ENCODE measurements at regions not wholly inside any gene's neighbourhood (a gene's known extent, or its start where the extent isn't known, plus 50 kb on each side); places are given as distances from the start of the nearest gene placed in this dataset.

GRCh38 chr13:69604698-69605097 is 502.9 kb upstream of the ATXN8OS start:
- no peak for DNase-seq
- WGBS, 2 donors, result 82 to 92% methylated on average over 1 of the region's 1 CpG
- no peak for TF ChIP-seq CTCF (IDR thresholded peaks at IDR 0.05)
- no peak for TF ChIP-seq POLR2A (IDR thresholded peaks at IDR 0.05)

GRCh38 chr13:69603144-69603853 is 504.3 kb upstream of the ATXN8OS start:
- H3K4me3 ChIP-seq, result no peak overlapping the region
- H3K4me1 ChIP-seq, result no peaks in the 10 kb centered on the region
- H3K27ac ChIP-seq, result no peak overlapping the region
- H3K27me3 ChIP-seq, result no peaks in the 10 kb centered on the region
- intact Hi-C loops (cut with DNase I; ENCODE audit: low total_unique reads), result no loop called here
- no peak for DNase-seq
- 86 to 88% methylated on average over 1 to 3 of the region's 3 CpGs for WGBS, 2 donors
- TF ChIP-seq CTCF (IDR thresholded peaks at IDR 0.05) (no peak), POLR2A (IDR thresholded peaks at IDR 0.05) (no peak)
- no peaks in the 10 kb centered on the region for H3K9me3 ChIP-seq
- no peaks in the 10 kb centered on the region for H3K36me3 ChIP-seq (ENCODE audit: low read depth, missing control alignments)

More at GRCh38 chr13:69604698-69605097, 502.9 kb upstream of the ATXN8OS start:
- Histone ChIP-seq H3K36me3 (ENCODE audit: low read depth, missing control alignments) (no peaks in the 10 kb centered on the region), H3K27ac (no peak overlapping the region), H3K4me3 (no peak overlapping the region), H3K9me3 (no peaks in the 10 kb centered on the region), H3K27me3 (no peaks in the 10 kb centered on the region), H3K4me1 (no peaks in the 10 kb centered on the region)
- intact Hi-C loops (cut with DNase I; ENCODE audit: low total_unique reads), result no loop called here

- Histone ChIP-seq H3K27me3 (no peaks in the 10 kb centered on the region), H3K9me3 (no peaks in the 10 kb centered on the region), H3K4me3 (no peak overlapping the region), H3K27ac (no peak overlapping the region), H3K4me1 (no peaks in the 10 kb centered on the region), H3K36me3 (ENCODE audit: low read depth, missing control alignments) (no peaks in the 10 kb centered on the region)
- TF ChIP-seq CTCF (IDR thresholded peaks at IDR 0.05), result no peak
- TF ChIP-seq POLR2A (IDR thresholded peaks at IDR 0.05), result no peak
- intact Hi-C loops (cut with DNase I; ENCODE audit: low total_unique reads), result no loop called here
- DNase-seq, result no peak
- 60 to 61% methylated on average over 3 of the region's 3 CpGs for WGBS, 2 donors
Measured at GRCh38 chr13:69601661-69602060, 506.0 kb upstream of the ATXN8OS start.

DNA sequence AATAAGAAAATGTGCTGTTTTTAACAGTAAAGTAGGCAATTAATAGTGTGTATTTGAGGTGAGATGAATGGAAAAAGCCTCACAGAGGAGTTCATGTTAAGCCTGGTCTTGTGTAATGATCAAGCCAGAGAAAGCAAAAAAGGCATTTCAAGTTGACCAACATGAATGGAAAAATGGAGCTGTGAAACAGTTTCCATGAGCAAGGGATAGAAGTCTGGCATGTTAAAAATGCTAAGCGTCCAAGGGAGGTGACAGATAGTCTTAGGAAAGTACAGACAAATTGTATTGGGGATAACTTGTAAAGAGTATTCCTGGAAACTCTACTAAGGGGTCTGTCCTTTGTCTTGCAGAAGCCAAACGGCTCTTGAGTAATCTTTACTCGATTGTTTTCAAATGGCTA is 506.8 kb upstream of the ATXN8OS start:
- DNase-seq, result no peak
- no peaks in the 10 kb centered on the region for H3K4me1 ChIP-seq
- H3K4me3 ChIP-seq, result no peak overlapping the region
- WGBS, 2 donors, result 85 to 88% methylated on average over 3 of the region's 3 CpGs
- H3K36me3 ChIP-seq (ENCODE audit: low read depth, missing control alignments), result no peaks in the 10 kb centered on the region
- no peaks in the 10 kb centered on the region for H3K9me3 ChIP-seq
- TF ChIP-seq POLR2A (IDR thresholded peaks at IDR 0.05) (no peak), CTCF (IDR thresholded peaks at IDR 0.05) (no peak)
- intact Hi-C loops (cut with DNase I; ENCODE audit: low total_unique reads), result no loop called here
- H3K27ac ChIP-seq, result no peak overlapping the region
- H3K27me3 ChIP-seq, result no peaks in the 10 kb centered on the region

- no peak overlapping the region for H3K4me3 ChIP-seq
- 85 to 92% methylated on average over 5 of the region's 5 CpGs for WGBS, 2 donors
- DNase-seq, result no peak
- no peaks in the 10 kb centered on the region for H3K27me3 ChIP-seq
- no peak for TF ChIP-seq POLR2A (IDR thresholded peaks at IDR 0.05)
- TF ChIP-seq CTCF (IDR thresholded peaks at IDR 0.05), result no peak
- H3K9me3 ChIP-seq, result no peaks in the 10 kb centered on the region
- intact Hi-C loops (cut with DNase I; ENCODE audit: low total_unique reads), result no loop called here
- H3K27ac ChIP-seq, result no peak overlapping the region
- no peaks in the 10 kb centered on the region for H3K4me1 ChIP-seq
- H3K36me3 ChIP-seq (ENCODE audit: low read depth, missing control alignments), result no peaks in the 10 kb centered on the region
Measured at GRCh38 chr13:69597088-69597487, 510.5 kb upstream of the ATXN8OS start.
